SK-N-SH (cell line): ENCODE measurements at regions not wholly inside any gene's neighbourhood (a gene's known extent, or its start where the extent isn't known, plus 50 kb on each side); places are given as distances from the start of the nearest gene placed in this dataset.
"Not testable (repeated sequence)": the region's sequence is repeated elsewhere in the genome, so short reads cannot be mapped to it uniquely, and the experiment has no call there.

ENCODE experiments used
- CTCF ChIA-PET: fragments of 300-600, 350-600 bp; formaldehyde crosslinking; extraction: SDS; loops from one replicate; lab custom pipeline; 2021; lab: Yijun Ruan, JAX
- POLR2A ChIA-PET: fragments of 350-600 bp; sonication (Branson Sonifier 250); formaldehyde crosslinking; extraction: SDS; loops from one replicate; lab custom pipeline; 2020; ENCODE audit warnings: antibody characterized with exemption, inconsistent platforms; lab: Yijun Ruan, JAX
- DNase-seq: peaks from one replicate; pipeline ENCODE4 v3.0.0; 2012
- H2AFZ ChIP-seq: fragments of 200-600 bp; sonication (generic); 2 replicates; pipeline ENCODE4 v1.8.1; 2016; ENCODE audit warnings: antibody characterized with exemption, mild to moderate bottlenecking, low read depth
- H3F3A ChIP-seq: fragments of 200-600 bp; sonication (generic); replicated peaks from 2 replicates; pipeline ENCODE3; 2016; ENCODE audit warnings: antibody characterized with exemption, mild to moderate bottlenecking; ENCODE audit not compliant: insufficient read depth
- H3K27ac ChIP-seq, 2 experiments: fragments of 200-500 bp in 1 of 2; fragments of 200-600 bp in 1 of 2; sonication (Bioruptor generic) in 1 of 2; sonication (generic), shearing (Covaris generic) in 1 of 2; 2 replicates each; pipeline versions ENCODE4 v1.5.1 to v1.6.1; 2014 to 2016; ENCODE audit warnings: low read depth in 2 of 2, inconsistent platforms in 1 of 2, low read length in 1 of 2, mild to moderate bottlenecking in 1 of 2, mixed read lengths in 1 of 2
- H3K27me3 ChIP-seq: fragments of 200-600 bp; sonication (generic), shearing (Covaris generic); 2 replicates; pipeline ENCODE4 v1.6.1; 2016; ENCODE audit warnings: mixed run types; ENCODE audit not compliant: insufficient read depth
- H3K36me3 ChIP-seq, 2 experiments: fragments of 200-500 bp in 1 of 2; fragments of 200-600 bp in 1 of 2; sonication (Bioruptor generic) in 1 of 2; sonication (generic) in 1 of 2; replicated peaks in 1 of 2; 2 replicates each; pipeline versions ENCODE3 to v1.5.1; 2014 to 2016; ENCODE audit warnings: low read length in 1 of 2, mild to moderate bottlenecking in 1 of 2; ENCODE audit not compliant: insufficient read depth in 2 of 2, control insufficient read depth in 1 of 2
- H3K4me1 ChIP-seq, 2 experiments: fragments of 200-500 bp in 1 of 2; fragments of 200-600 bp in 1 of 2; sonication (Bioruptor generic) in 1 of 2; sonication (generic), shearing (Covaris generic) in 1 of 2; 2 replicates each; pipeline versions ENCODE4 v1.5.1 to v1.6.1; 2014 to 2016; ENCODE audit warnings: low read depth in 1 of 2, low read length in 1 of 2, mixed run types in 1 of 2; ENCODE audit not compliant: insufficient read depth in 2 of 2, control insufficient read depth in 1 of 2
- H3K4me2 ChIP-seq: fragments of 200-600 bp; sonication (generic), shearing (Covaris generic); 2 replicates; pipeline ENCODE4 v1.6.1; 2017; ENCODE audit warnings: mixed run types
- H3K4me3 ChIP-seq, 2 experiments: fragments of 200-500 bp in 1 of 2; fragments of 200-600 bp in 1 of 2; sonication (Bioruptor generic) in 1 of 2; sonication (generic), shearing (Covaris generic) in 1 of 2; 2 replicates each; pipeline versions ENCODE4 v1.5.1 to v1.8.1; 2014 to 2016; ENCODE audit warnings: low read depth in 2 of 2, inconsistent platforms in 1 of 2, low read length in 1 of 2, mild to moderate bottlenecking in 1 of 2, mixed read lengths in 1 of 2, moderate library complexity in 1 of 2
- H3K79me2 ChIP-seq: fragments of 200-600 bp; sonication (generic); 2 replicates; pipeline ENCODE4 v1.8.1; 2017; ENCODE audit warnings: mild to moderate bottlenecking; ENCODE audit not compliant: insufficient read depth
- H3K9ac ChIP-seq: fragments of 200-600 bp; sonication (generic); 2 replicates; pipeline ENCODE4 v1.6.1; 2017; ENCODE audit warnings: mixed run types
- H3K9me2 ChIP-seq: fragments of 200-600 bp; sonication (generic); 2 replicates; pipeline ENCODE4 v1.6.1; 2017; ENCODE audit warnings: mixed run types
- H3K9me3 ChIP-seq: fragments of 200-600 bp; sonication (generic); 2 replicates; pipeline ENCODE4 v1.6.1; 2017; ENCODE audit warnings: mixed run types, mild to moderate bottlenecking, moderate library complexity
- H4K20me1 ChIP-seq: fragments of 200-600 bp; sonication (generic); 2 replicates; pipeline ENCODE4 v1.6.1; 2017; ENCODE audit warnings: mild to moderate bottlenecking, mixed run types; ENCODE audit not compliant: insufficient read depth
- EZH2phosphoT487 ChIP-seq: fragments of 200-600 bp; sonication (generic); IDR thresholded peaks from 2 replicates; pipeline ENCODE4 v1.6.1; 2017; ENCODE audit warnings: low read depth, mixed run types, mild to moderate bottlenecking, antibody characterized with exemption, moderate library complexity, borderline replicate concordance
- FOXM1 ChIP-seq: IDR thresholded peaks from 2 replicates; pipeline ENCODE4 v1.4.0; 2012; ENCODE audit warnings: low read depth, mild to moderate bottlenecking
- GATA2 ChIP-seq: sonication (generic); formaldehyde crosslinking; IDR thresholded peaks from 2 replicates; pipeline ENCODE4 v1.5.0; 2020; ENCODE audit warnings: mild to moderate bottlenecking, missing genetic modification reagents
- JUND ChIP-seq: IDR thresholded peaks from 2 replicates; pipeline ENCODE4 v1.4.0; 2012
- POLR2AphosphoS5 ChIP-seq: IDR thresholded peaks from 2 replicates; pipeline ENCODE4 v1.6.1; 2012; ENCODE audit warnings: low read depth, low read length
- RAD21 ChIP-seq: IDR thresholded peaks from 2 replicates; pipeline ENCODE4 v1.6.1; 2012; ENCODE audit warnings: mild to moderate bottlenecking, low read length
- RCOR1 ChIP-seq: fragments of 150-350 bp; IDR thresholded peaks from 2 replicates; pipeline ENCODE4 v1.6.1; 2017; ENCODE audit warnings: antibody characterized with exemption, low read length
- RXRA ChIP-seq: IDR thresholded peaks from 2 replicates; pipeline ENCODE4 v1.4.0; 2012; ENCODE audit warnings: low read depth, mild to moderate bottlenecking, borderline replicate concordance
- SIN3A ChIP-seq: IDR thresholded peaks from 2 replicates; pipeline ENCODE4 v1.6.1; 2012; ENCODE audit warnings: low read depth, mild to moderate bottlenecking, low read length, moderate library complexity, borderline replicate concordance
- SMC3 ChIP-seq: IDR thresholded peaks from 2 replicates; pipeline ENCODE4 v1.6.1; 2012; ENCODE audit warnings: low read depth, low read length, improper control_type of control experiment
- TCF12 ChIP-seq: IDR thresholded peaks from 2 replicates; pipeline ENCODE4 v1.4.0; 2012
- YY1 ChIP-seq: IDR thresholded peaks from 2 replicates; pipeline ENCODE4 v1.4.0; 2012; ENCODE audit warnings: low read depth, mild to moderate bottlenecking
- WGBS: methylation state at CpG from one replicate; pipeline ENCODE4 v1.1.6; 2017; ENCODE audit warnings: low lambda C conversion rate; 5-methylcytosine and 5-hydroxymethylcytosine counted together
- TF ChIP-seq, protein P1 (sequence below): fragments of 200-600 bp; sonication (generic); IDR thresholded peaks from 2 replicates; pipeline ENCODE4 v1.6.1; 2017; ENCODE audit warnings: antibody characterized with exemption, mild to moderate bottlenecking, moderate library complexity
- TF ChIP-seq, protein P2 (sequence below): IDR thresholded peaks from 2 replicates; pipeline ENCODE4 v1.4.0; 2012; ENCODE audit warnings: low read depth, borderline replicate concordance

DNA sequence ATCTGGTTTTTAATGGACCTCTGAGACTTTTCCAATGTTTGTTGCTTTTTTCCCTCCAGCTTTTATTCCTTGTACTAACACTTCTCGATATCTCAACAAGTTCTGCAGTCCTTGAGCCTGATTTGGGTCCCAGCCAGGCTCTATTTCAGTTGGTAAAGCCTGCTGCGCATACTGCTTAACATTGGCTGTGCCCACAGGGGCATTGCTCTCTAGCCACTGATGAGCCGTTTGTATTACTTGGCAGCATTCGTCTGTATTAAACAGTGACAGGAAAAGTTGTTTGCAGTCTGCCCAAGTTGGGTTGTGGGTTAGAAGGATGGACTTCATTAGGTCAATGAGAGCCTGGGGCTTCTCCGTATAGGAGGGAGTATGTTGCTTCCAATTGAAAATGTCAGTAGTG is 59.6 kb upstream of the XAGE1B start:
- CTCF ChIA-PET = interaction anchor here (0.9 kb wide), 1 partner anchor 23 kb away, joined by 3 read pairs; no protein-coding TSS in a partner anchor
- Histone ChIP-seq H3K4me2 (no peak overlapping the region), H3K4me1 (no peaks in the 10 kb centered on the region; a peak in 1 of 4 replicates), H3K4me3 (no peak overlapping the region), H3K27ac (no peak overlapping the region), H3K79me2 (no peaks in the 10 kb centered on the region), H2AFZ (no peak overlapping the region), H4K20me1 (no peaks in the 10 kb centered on the region), H3F3A (no peaks in the 10 kb centered on the region), H3K27me3 (peaks cover 72% of the 10 kb centered on the region; the same call in 1 of the 2 replicates), H3K9ac (no peak overlapping the region), H3K9me3 (no peaks in the 10 kb centered on the region)
- 3% methylated on average over 5 of the region's 5 CpGs for WGBS
- DNase-seq = no peak
- POLR2A ChIA-PET = no interaction called here
- no peak for TF ChIP-seq POLR2AphosphoS5
- no peak for TF ChIP-seq SMC3
- TF ChIP-seq RXRA = no peak
- no peak for TF ChIP-seq YY1
- no peak for TF ChIP-seq TCF12
- TF ChIP-seq, all 33 proteins: peak for 0
- Histone ChIP-seq H3K36me3 (no peaks in the 10 kb centered on the region), H3K9me2 (no peaks in the 10 kb centered on the region)

DNA sequence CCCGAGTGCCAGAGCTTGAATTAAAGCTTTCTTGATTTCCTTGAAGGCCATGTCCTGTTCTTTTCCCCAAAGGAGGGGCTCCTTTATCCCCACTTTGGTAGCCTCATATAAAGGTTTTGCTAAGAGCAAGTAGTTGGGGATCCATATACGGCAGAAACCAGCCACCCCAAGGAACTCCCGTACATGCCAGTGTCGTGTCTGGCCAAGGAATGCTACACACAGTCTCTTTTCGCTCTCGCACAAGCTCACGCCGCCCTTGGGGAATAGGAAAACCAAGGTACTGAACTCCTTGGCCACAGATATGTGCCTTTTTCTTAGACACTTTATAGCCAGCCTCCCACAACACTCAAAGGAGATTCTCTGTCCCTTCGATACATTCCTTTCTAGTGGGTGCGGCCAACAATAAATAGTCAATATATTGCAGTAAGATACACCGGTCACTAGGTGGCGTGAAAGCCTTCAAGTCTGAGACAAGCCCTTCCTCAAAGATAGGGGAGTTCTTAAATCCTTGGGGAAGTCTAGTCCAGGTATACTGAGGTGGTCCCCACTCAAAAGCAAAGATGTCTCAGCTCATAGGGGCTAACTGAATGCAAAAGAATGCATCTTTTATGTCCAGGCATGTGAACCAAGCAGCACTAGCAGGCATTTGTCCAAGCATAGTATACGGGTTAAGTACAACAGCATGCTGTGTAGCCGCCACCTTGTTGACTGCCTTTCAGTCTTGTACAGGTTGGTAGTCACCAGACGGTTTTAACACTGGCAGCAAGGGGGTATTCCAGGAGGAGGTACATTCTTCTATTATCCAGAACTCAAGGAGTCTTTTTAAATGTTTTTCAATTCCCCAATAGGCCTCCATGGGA is 57.8 kb upstream of the XAGE1B start:
- TF ChIP-seq SMC3 (peak; percentile 31), JUND (no peak), GATA2 (CRISPR knock-in tag) (no peak), FOXM1 (no peak), YY1 (no peak), EZH2phosphoT487 (no peak), SIN3A (no peak), RCOR1 (no peak), RAD21 (peak; percentile 69)
- TF ChIP-seq, protein P1, sequence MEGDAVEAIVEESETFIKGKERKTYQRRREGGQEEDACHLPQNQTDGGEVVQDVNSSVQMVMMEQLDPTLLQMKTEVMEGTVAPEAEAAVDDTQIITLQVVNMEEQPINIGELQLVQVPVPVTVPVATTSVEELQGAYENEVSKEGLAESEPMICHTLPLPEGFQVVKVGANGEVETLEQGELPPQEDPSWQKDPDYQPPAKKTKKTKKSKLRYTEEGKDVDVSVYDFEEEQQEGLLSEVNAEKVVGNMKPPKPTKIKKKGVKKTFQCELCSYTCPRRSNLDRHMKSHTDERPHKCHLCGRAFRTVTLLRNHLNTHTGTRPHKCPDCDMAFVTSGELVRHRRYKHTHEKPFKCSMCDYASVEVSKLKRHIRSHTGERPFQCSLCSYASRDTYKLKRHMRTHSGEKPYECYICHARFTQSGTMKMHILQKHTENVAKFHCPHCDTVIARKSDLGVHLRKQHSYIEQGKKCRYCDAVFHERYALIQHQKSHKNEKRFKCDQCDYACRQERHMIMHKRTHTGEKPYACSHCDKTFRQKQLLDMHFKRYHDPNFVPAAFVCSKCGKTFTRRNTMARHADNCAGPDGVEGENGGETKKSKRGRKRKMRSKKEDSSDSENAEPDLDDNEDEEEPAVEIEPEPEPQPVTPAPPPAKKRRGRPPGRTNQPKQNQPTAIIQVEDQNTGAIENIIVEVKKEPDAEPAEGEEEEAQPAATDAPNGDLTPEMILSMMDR = peak; percentile 81
- TF ChIP-seq, protein P2, sequence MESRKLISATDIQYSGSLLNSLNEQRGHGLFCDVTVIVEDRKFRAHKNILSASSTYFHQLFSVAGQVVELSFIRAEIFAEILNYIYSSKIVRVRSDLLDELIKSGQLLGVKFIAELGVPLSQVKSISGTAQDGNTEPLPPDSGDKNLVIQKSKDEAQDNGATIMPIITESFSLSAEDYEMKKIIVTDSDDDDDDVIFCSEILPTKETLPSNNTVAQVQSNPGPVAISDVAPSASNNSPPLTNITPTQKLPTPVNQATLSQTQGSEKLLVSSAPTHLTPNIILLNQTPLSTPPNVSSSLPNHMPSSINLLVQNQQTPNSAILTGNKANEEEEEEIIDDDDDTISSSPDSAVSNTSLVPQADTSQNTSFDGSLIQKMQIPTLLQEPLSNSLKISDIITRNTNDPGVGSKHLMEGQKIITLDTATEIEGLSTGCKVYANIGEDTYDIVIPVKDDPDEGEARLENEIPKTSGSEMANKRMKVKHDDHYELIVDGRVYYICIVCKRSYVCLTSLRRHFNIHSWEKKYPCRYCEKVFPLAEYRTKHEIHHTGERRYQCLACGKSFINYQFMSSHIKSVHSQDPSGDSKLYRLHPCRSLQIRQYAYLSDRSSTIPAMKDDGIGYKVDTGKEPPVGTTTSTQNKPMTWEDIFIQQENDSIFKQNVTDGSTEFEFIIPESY = no peak
- H3K27ac ChIP-seq = no peak overlapping the region
- H3K4me1 ChIP-seq = no peaks in the 10 kb centered on the region; a peak in 1 of 4 replicates
- H3K9me3 ChIP-seq = no peaks in the 10 kb centered on the region
- H3K4me3 ChIP-seq = no peak overlapping the region
- no peak overlapping the region for H3K9ac ChIP-seq
- peaks cover 83% of the 10 kb centered on the region; the same call in 1 of the 2 replicates for H3K27me3 ChIP-seq
- no peaks in the 10 kb centered on the region for H3K9me2 ChIP-seq
- CTCF ChIA-PET = interaction anchor here (1.0 to 3.2 kb wide), 7 partner anchors 10 to 359 kb away, joined by 3 to 15 read pairs (median 4); no protein-coding TSS in a partner anchor
- H3K79me2 ChIP-seq = no peaks in the 10 kb centered on the region
- H3K36me3 ChIP-seq = no peaks in the 10 kb centered on the region
- peak; percentile 45 for DNase-seq
- H2AFZ ChIP-seq = no peak overlapping the region
- 0 out of 2 replicates have a peak overlapping the region, but pooled peaks have one; percentile 31 for H3K4me2 ChIP-seq
- H3F3A ChIP-seq = no peaks in the 10 kb centered on the region
- 14% methylated on average over 14 of the region's 15 CpGs for WGBS
- POLR2A ChIA-PET = no interaction called here
- no peaks in the 10 kb centered on the region for H4K20me1 ChIP-seq

DNA sequence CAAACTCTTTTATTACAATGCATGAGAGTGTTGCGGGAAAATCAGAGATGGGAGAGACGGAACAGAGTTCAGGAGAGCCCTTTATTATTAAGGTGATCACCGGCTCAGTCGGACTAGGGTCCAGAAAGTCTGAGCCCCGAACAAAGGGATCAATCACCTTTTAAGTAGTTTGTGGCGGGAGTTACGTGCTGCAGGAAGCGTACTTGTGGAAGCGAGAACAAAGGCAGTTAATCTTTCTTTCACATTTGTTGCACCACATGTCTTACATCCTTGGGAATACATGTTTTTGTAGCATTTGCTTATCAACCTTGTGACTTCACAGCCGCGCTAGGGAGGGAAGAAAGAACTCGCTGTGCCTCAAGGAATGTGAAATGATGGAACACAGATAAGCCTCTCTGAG is 51.3 kb upstream of the XAGE1B start:
- WGBS = 10% methylated on average over 12 of the region's 12 CpGs
- DNase-seq, H3K4me3 ChIP-seq, H3K9ac ChIP-seq, CTCF ChIA-PET, H3K36me3 ChIP-seq, H3K79me2 ChIP-seq, H3K27ac ChIP-seq, H3K4me2 ChIP-seq, H3K9me2 ChIP-seq, H3F3A ChIP-seq, H3K4me1 ChIP-seq, H4K20me1 ChIP-seq, H3K9me3 ChIP-seq, H2AFZ ChIP-seq, POLR2A ChIA-PET: not testable (repeated sequence)
- peaks cover 56% of the 10 kb centered on the region; the same call in 1 of the 2 replicates for H3K27me3 ChIP-seq
